Spleen (tissue), 11 donors: ENCODE measurements at regions not wholly inside any gene's neighbourhood (a gene's known extent, or its start where the extent isn't known, plus 50 kb on each side); places are given as distances from the start of the nearest gene placed in this dataset.
"Not testable (repeated sequence)": the region's sequence is repeated elsewhere in the genome, so short reads cannot be mapped to it uniquely, and the experiment has no call there.

ENCODE experiments used
- DNase-seq: peaks from one replicate; pipeline ENCODE4 v3.0.0-alpha.2; 2020
- H3K27ac ChIP-seq, 8 donors: fragments of 200-600 bp; sonication (generic) in 7 of 8; 1 replicate in 4 of 8; 2 replicates in 4 of 8; pipeline versions ENCODE4 v1.5.0 to v1.8.0; 2016 to 2021; ENCODE audit warnings: inconsistent platforms in 4 of 8, mild to moderate bottlenecking in 4 of 8, moderate library complexity in 1 of 8
- H3K27me3 ChIP-seq, 7 donors: fragments of 200-600 bp; sonication (generic) in 6 of 7; replicated peaks in 1 of 7; 1 replicate in 4 of 7; 2 replicates in 3 of 7; pipeline versions ENCODE4 v1.5.0 to v1.8.0; 2016 to 2021; ENCODE audit warnings: inconsistent platforms in 3 of 7, mild to moderate bottlenecking in 1 of 7
- H3K36me3 ChIP-seq, 6 donors: fragments of 200-600 bp; sonication (generic) in 5 of 6; 1 replicate in 4 of 6; 2 replicates in 2 of 6; pipeline versions ENCODE4 v1.5.0 to v1.8.0; 2016 to 2021; ENCODE audit warnings: inconsistent platforms in 2 of 6
- H3K4me1 ChIP-seq, 6 donors: fragments of 200-600 bp; sonication (generic) in 5 of 6; 1 replicate in 3 of 6; 2 replicates in 3 of 6; pipeline versions ENCODE4 v1.5.0 to v1.8.0; 2016 to 2021; ENCODE audit warnings: inconsistent platforms in 3 of 6
- H3K4me3 ChIP-seq, 8 donors: fragments of 200-600 bp; sonication (generic) in 7 of 8; 1 replicate in 4 of 8; 2 replicates in 4 of 8; pipeline versions ENCODE4 v1.5.0 to v1.8.0; 2016 to 2021; ENCODE audit warnings: inconsistent platforms in 4 of 8, mild to moderate bottlenecking in 4 of 8, moderate library complexity in 2 of 8
- H3K9me3 ChIP-seq, 8 donors: fragments of 200-600 bp; sonication (generic) in 7 of 8; 1 replicate in 4 of 8; 2 replicates in 4 of 8; pipeline versions ENCODE4 v1.5.0 to v1.8.0; 2016 to 2021; ENCODE audit warnings: inconsistent platforms in 4 of 8
- CTCF ChIP-seq, 11 experiments: fragments of 200-600 bp in 7 of 11; fragments of 450-650 bp in 4 of 11; sonication (generic) in 4 of 11; IDR thresholded peaks in 8 of 11; conservative IDR thresholded peaks in 3 of 11; 1 replicate in 7 of 11; 2 replicates in 4 of 11; pipeline versions ENCODE4 v1.4.0 to v1.8.0; 2016 to 2021; ENCODE audit warnings: antibody characterized with exemption in 11 of 11, inconsistent platforms in 4 of 11, mild to moderate bottlenecking in 1 of 11
- POLR2A ChIP-seq, 3 donors: fragments of 450-650 bp; IDR thresholded peaks; one replicate each; pipeline ENCODE4 v1.5.1; 2017; ENCODE audit warnings: antibody characterized with exemption in 3 of 3, mild to moderate bottlenecking in 1 of 3
- POLR2AphosphoS5 ChIP-seq, 3 donors: sonication (generic); formaldehyde crosslinking; IDR thresholded peaks; one replicate each; pipeline ENCODE4 v1.5.1; 2017; ENCODE audit warnings: antibody characterized with exemption in 3 of 3
- WGBS, 5 donors: extraction: QIAGEN DNeasy Blood & Tissue Kit in 3 of 5; methylation state at CpG; one replicate each; pipeline versions ENCODE4 v1.1.5 to v1.1.7; 2013 to 2018; 5-methylcytosine and 5-hydroxymethylcytosine counted together
- intact Hi-C: fragments of 100-400 bp; cut with DNase I; formaldehyde crosslinking; loops from one replicate; pipeline ENCODE4 v1.15.0; 2023; ENCODE audit warnings: low total_unique reads
- donor health status: healthy with polysubstance abuse.
- donor health status: DM: no; HTN: no; CAD: no; lungs with moderate emphysema.
- donor health status: DM: no; HTN: no; CAD: no.
- donor health status: Bipolar disorder and iron deficiency.
- donor health status: healthy.
- donor health status: DM: no; HTN: no; CAD: no.
- donor health status: DM: yes; HTN: yes; CAD: no.

DNA sequence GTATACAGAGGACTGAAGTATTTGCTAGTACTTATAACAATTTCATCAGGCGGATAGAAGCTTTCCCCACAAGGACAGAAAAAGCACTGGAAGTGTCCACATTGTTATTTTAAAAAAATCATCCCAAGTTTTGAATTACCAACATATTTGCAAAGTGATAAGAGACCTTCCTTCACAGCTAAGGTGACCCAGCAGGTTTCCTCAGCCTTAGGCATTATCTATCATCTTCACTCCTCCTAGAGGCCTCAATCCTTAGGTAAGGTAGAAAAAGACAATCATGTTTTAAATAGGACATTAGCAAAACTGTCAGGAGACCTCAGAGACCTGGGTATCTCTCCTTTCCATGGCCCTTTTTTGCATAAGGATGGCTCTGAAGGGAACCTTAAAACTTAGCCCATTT, 72.5 kb upstream of the CHD6 start:
- DNase-seq: no peak
- no peak overlapping the region for H3K27ac ChIP-seq
- WGBS, 5 donors: 81 to 100% (median 96%) methylated on average over 1 of the region's 1 CpG
- no peaks in the 10 kb centered on the region for H3K9me3 ChIP-seq
- H3K36me3 ChIP-seq: no peaks in the 10 kb centered on the region
- H3K27me3 ChIP-seq: peaks cover 0 to 8% (median 0%) of the 10 kb centered on the region in 7 donors
- peaks cover 4 to 18% (median 14%) of the 10 kb centered on the region in 6 donors for H3K4me1 ChIP-seq
- intact Hi-C loops: no loop called here
- no peak overlapping the region for H3K4me3 ChIP-seq
- TF ChIP-seq CTCF (IDR thresholded peaks at IDR 0.05 in 8 of 11, conservative IDR thresholded peaks at IDR 0.05 in 3 of 11): no peak
- TF ChIP-seq POLR2AphosphoS5 (IDR thresholded peaks at IDR 0.05): no peak
- no peak for TF ChIP-seq POLR2A (IDR thresholded peaks at IDR 0.05)

- H3K27me3 ChIP-seq: peaks cover 0 to 8% (median 0%) of the 10 kb centered on the region in 7 donors
- H3K4me1 ChIP-seq: no peaks in the 10 kb centered on the region
- no peak for DNase-seq
- TF ChIP-seq POLR2AphosphoS5 (IDR thresholded peaks at IDR 0.05) (no peak), CTCF (IDR thresholded peaks at IDR 0.05 in 8 of 11, conservative IDR thresholded peaks at IDR 0.05 in 3 of 11) (no peak), POLR2A (IDR thresholded peaks at IDR 0.05) (no peak)
- intact Hi-C loops: no loop called here
- no peak overlapping the region for H3K27ac ChIP-seq
- no peaks in the 10 kb centered on the region for H3K36me3 ChIP-seq
- no peaks in the 10 kb centered on the region for H3K9me3 ChIP-seq
- no peak overlapping the region for H3K4me3 ChIP-seq
- WGBS, 5 donors: 94 to 99% (median 96%) methylated on average over 6 of the region's 6 CpGs
These were observed 68.8 kb upstream of the CHD6 start for GRCh38 chr20:41686961-41687360.

DNA sequence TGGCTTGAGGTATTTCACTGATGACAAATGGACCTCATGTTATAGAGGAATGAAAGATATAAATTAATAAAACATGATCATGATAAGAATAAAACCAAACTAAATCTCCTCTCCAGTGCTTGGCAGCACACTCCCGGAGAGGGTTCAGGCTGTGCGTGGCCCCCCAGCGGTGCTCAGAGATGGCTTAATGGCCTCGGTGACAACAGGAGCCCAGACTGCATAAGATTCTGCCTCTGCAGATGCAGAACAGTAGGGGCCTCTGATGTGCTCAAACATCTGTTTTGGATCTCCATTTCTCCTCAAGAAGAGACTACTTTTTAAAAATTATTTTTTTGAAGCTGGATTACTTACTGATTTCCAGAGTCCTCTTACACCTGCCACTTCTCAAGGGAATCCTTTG, 67.0 kb upstream of the CHD6 start:
- H3K9me3 ChIP-seq, H3K4me1 ChIP-seq, H3K36me3 ChIP-seq, H3K4me3 ChIP-seq, H3K27me3 ChIP-seq, H3K27ac ChIP-seq, DNase-seq, intact Hi-C loops: not testable (repeated sequence)
- 72 to 82% (median 76%) methylated on average over 4 of the region's 4 CpGs for WGBS, 5 donors

- TF ChIP-seq POLR2A (IDR thresholded peaks at IDR 0.05) (no peak), CTCF (IDR thresholded peaks at IDR 0.05 in 8 of 11, conservative IDR thresholded peaks at IDR 0.05 in 3 of 11) (no peak), POLR2AphosphoS5 (IDR thresholded peaks at IDR 0.05) (no peak)
- 87 to 99% (median 95%) methylated on average over 2 of the region's 2 CpGs for WGBS, 5 donors
- H3K4me1 ChIP-seq: no peaks in the 10 kb centered on the region
- H3K4me3 ChIP-seq: no peak overlapping the region
- no peak overlapping the region for H3K27ac ChIP-seq
- H3K9me3 ChIP-seq: no peaks in the 10 kb centered on the region
- intact Hi-C loops: no loop called here
- H3K27me3 ChIP-seq: peaks cover 0 to 14% (median 0%) of the 10 kb centered on the region in 7 donors
- H3K36me3 ChIP-seq: no peaks in the 10 kb centered on the region
- no peak for DNase-seq
These were observed 60.6 kb upstream of the CHD6 start for GRCh38 chr20:41678799-41679198.

DNA sequence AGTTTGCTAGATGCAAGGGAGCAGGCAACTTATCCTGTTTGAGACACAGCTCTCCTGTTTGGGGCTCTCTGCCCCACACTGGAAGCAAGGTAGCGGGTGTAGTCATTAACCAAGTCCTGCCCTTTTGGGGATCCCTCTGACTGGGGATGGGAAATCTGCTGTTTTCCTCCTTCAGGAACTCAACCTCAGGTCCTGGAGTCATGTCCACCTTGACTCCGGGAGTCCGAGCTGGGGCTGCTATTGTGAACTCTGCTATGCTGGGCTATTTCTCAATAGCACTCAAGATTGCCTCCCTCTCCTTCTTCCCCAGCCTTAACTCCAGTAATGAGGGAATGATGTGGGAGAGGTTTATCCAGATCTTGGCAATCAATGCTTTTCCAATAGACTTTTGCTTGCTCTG, 54.1 kb upstream of the CHD6 start:
- no peaks in the 10 kb centered on the region for H3K4me1 ChIP-seq
- peaks cover 0 to 55% (median 0%) of the 10 kb centered on the region in 7 donors for H3K27me3 ChIP-seq
- intact Hi-C loops: no loop called here
- no peak for TF ChIP-seq CTCF (IDR thresholded peaks at IDR 0.05 in 8 of 11, conservative IDR thresholded peaks at IDR 0.05 in 3 of 11)
- TF ChIP-seq POLR2AphosphoS5 (IDR thresholded peaks at IDR 0.05): no peak
- no peak for TF ChIP-seq POLR2A (IDR thresholded peaks at IDR 0.05)
- 89 to 97% (median 94%) methylated on average over 3 of the region's 3 CpGs for WGBS, 5 donors
- no peaks in the 10 kb centered on the region for H3K36me3 ChIP-seq
- DNase-seq: no peak
- no peaks in the 10 kb centered on the region for H3K9me3 ChIP-seq
- no peak overlapping the region for H3K27ac ChIP-seq
- H3K4me3 ChIP-seq: no peak overlapping the region
